CD4-positive, alpha-beta T cell (primary cell): ENCODE measurements at regions not wholly inside any gene's neighbourhood (a gene's known extent, or its start where the extent isn't known, plus 50 kb on each side); places are given as distances from the start of the nearest gene placed in this dataset.
"Not testable (repeated sequence)": the region's sequence is repeated elsewhere in the genome, so short reads cannot be mapped to it uniquely, and the experiment has no call there.

Experiments
- ATAC-seq: fragments of 200-7000 bp; cut with Tn5 transposase; one replicate; pipeline ENCODE4 v1.10.0; 2022; ENCODE audit warnings: mild to moderate bottlenecking; ENCODE audit not compliant: poor library complexity
- CTCF ChIA-PET: fragments of 350-600 bp; sonication (Branson Sonifier 250); formaldehyde crosslinking; loops from one replicate; lab custom pipeline; 2021; ENCODE audit warnings: antibody characterized with exemption, inconsistent platforms; lab: Charles Lee
- POLR2A ChIA-PET: fragments of 350-600 bp; sonication (Branson Sonifier 250); formaldehyde crosslinking; loops from one replicate; lab custom pipeline; 2021; ENCODE audit warnings: antibody characterized with exemption, inconsistent platforms; lab: Charles Lee
- DNase-seq, 14 experiments: peaks; one replicate each; pipeline ENCODE4 v3.0.0-alpha.2; 2013 to 2020; ENCODE audit warnings: mixed read lengths in 2 of 14
- H3K27ac ChIP-seq, 2 donors: one replicate each; pipeline versions ENCODE4 v1.5.1 to v1.7.0; 2013; ENCODE audit warnings: low read length in 2 of 2, low read depth in 1 of 2, mild to moderate bottlenecking in 1 of 2
- H3K27me3 ChIP-seq, 2 experiments: 1 replicate in 1 of 2; 2 replicates in 1 of 2; pipeline versions ENCODE4 v1.6.1 to v1.7.0; 2013; ENCODE audit warnings: low read length in 2 of 2, control low read depth in 1 of 2, mild to moderate bottlenecking in 1 of 2, moderate library complexity in 1 of 2; ENCODE audit not compliant: insufficient read depth in 2 of 2, control insufficient read depth in 1 of 2
- H3K36me3 ChIP-seq: one replicate; pipeline ENCODE4 v1.6.1; 2013; ENCODE audit warnings: low read length, control low read depth; ENCODE audit not compliant: insufficient read depth
- H3K4me1 ChIP-seq: one replicate; pipeline ENCODE4 v1.6.1; 2013; ENCODE audit warnings: low read length, control low read depth; ENCODE audit not compliant: insufficient read depth
- H3K4me3 ChIP-seq: one replicate; pipeline ENCODE4 v1.5.1; 2013; ENCODE audit warnings: mild to moderate bottlenecking, low read length, moderate library complexity
- H3K9me3 ChIP-seq, 2 experiments: 1 replicate in 1 of 2; 2 replicates in 1 of 2; pipeline versions ENCODE4 v1.6.1 to v1.7.0; 2013; ENCODE audit warnings: low read length in 2 of 2, mild to moderate bottlenecking in 2 of 2, control low read depth in 1 of 2, moderate library complexity in 1 of 2; ENCODE audit not compliant: control insufficient read depth in 1 of 2, insufficient read depth in 1 of 2
- H3K27ac Mint-ChIP-seq: one replicate; pipeline ENCODE4 v1.8.0; 2020; ENCODE audit warnings: mixed read lengths
- H3K27me3 Mint-ChIP-seq: one replicate; pipeline ENCODE4 v1.8.0; 2021; ENCODE audit warnings: mixed read lengths
- H3K36me3 Mint-ChIP-seq: one replicate; pipeline ENCODE4 v1.8.0; 2021; ENCODE audit warnings: low read depth, mixed read lengths
- H3K4me1 Mint-ChIP-seq: one replicate; pipeline ENCODE4 v1.8.0; 2021; ENCODE audit warnings: low read depth, mixed read lengths
- H3K4me3 Mint-ChIP-seq: one replicate; pipeline ENCODE4 v1.8.0; 2020; ENCODE audit warnings: mild to moderate bottlenecking, mixed read lengths
- H3K9me3 Mint-ChIP-seq: one replicate; pipeline ENCODE4 v1.8.0; 2020; ENCODE audit warnings: mixed read lengths
- CTCF ChIP-seq: fragments of 200-600 bp; IDR thresholded peaks from one replicate; pipeline ENCODE4 v1.8.0; 2022; ENCODE audit warnings: antibody characterized with exemption, mild to moderate bottlenecking
- intact Hi-C, 2 experiments: fragments of 100-400 bp; cut with DNase I in 1 of 2; cut with micrococcal nuclease in 1 of 2; formaldehyde crosslinking; loops; one replicate each; pipeline versions ENCODE4 v1.15.1 to v1.9.0; 2023 to 2025; cut with DNase I, micrococcal nuclease

- ATAC-seq (no peak), DNase-seq (no peak)
- Mint-ChIP-seq H3K27me3 (no peaks in the 10 kb centered on the region), H3K4me1 (no peaks in the 10 kb centered on the region), H3K9me3 (peaks cover 7% of the 10 kb centered on the region), H3K4me3 (no peak overlapping the region), H3K36me3 (no peaks in the 10 kb centered on the region), H3K27ac (no peak overlapping the region)
- Histone ChIP-seq H3K36me3 (no peaks in the 10 kb centered on the region), H3K9me3 (peaks cover 0 to 4% of the 10 kb centered on the region in 2 experiments), H3K4me1 (no peaks in the 10 kb centered on the region), H3K4me3 (no peak overlapping the region), H3K27ac (no peak overlapping the region), H3K27me3 (no peaks in the 10 kb centered on the region)
- CTCF ChIA-PET = no interaction called here
- TF ChIP-seq CTCF = no peak
- intact Hi-C loops = no loop called here
- POLR2A ChIA-PET = no interaction called here
Observed at GRCh38 chr3:163362151-163362550, 1716.1 kb downstream of the SI start.

GRCh38 chr3:163361357-163361878 lies 1716.9 kb downstream of the SI start:
- H3K9me3 Mint-ChIP-seq, intact Hi-C loops, CTCF ChIA-PET: not testable (repeated sequence)

GRCh38 chr3:163347944-163348343 lies 1730.4 kb downstream of the SI start:
- no peaks in the 10 kb centered on the region for H3K4me1 ChIP-seq
- ATAC-seq (no peak), DNase-seq (no peak)
- H3K9me3 ChIP-seq = no peaks in the 10 kb centered on the region
- ChIA-PET POLR2A (no interaction called here), CTCF (no interaction called here)
- Mint-ChIP-seq H3K9me3 (peaks cover 11% of the 10 kb centered on the region), H3K36me3 (no peaks in the 10 kb centered on the region), H3K27ac (no peak overlapping the region), H3K4me1 (no peaks in the 10 kb centered on the region), H3K27me3 (no peaks in the 10 kb centered on the region), H3K4me3 (no peak overlapping the region)
- no peaks in the 10 kb centered on the region for H3K27me3 ChIP-seq
- no peaks in the 10 kb centered on the region for H3K36me3 ChIP-seq
- H3K4me3 ChIP-seq = no peak overlapping the region
- TF ChIP-seq CTCF = no peak
- intact Hi-C loops = no loop called here
- H3K27ac ChIP-seq = no peak overlapping the region

More at GRCh38 chr3:163361357-163361878, 1716.9 kb downstream of the SI start:
- H3K27me3 Mint-ChIP-seq, POLR2A ChIA-PET, H3K27ac Mint-ChIP-seq, H3K27ac ChIP-seq, ATAC-seq, H3K4me1 Mint-ChIP-seq, H3K4me3 ChIP-seq, H3K36me3 ChIP-seq, H3K4me1 ChIP-seq, DNase-seq, H3K9me3 ChIP-seq, H3K4me3 Mint-ChIP-seq, H3K36me3 Mint-ChIP-seq, H3K27me3 ChIP-seq: not testable (repeated sequence)

DNA sequence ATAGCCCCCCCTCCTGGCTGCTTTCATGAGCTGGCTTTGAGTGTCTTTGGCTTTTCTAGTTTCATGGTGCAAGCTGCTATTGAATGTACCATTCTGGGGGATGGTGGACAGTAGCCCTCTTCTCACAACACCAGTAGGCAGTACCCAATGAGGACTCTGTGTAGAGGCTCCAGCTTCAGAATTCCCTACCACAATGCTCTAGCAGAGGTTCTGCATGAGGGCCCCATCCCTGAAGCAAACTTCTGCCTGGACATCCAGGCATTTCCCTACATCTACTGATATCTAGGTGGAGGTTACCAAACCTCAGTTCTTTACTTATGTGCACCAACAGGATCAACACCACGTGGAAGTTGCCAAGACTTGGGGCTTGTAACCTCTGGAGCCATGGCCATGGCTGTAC lies 1742.9 kb downstream of the SI start:
- POLR2A ChIA-PET = no interaction called here
- no peak for TF ChIP-seq CTCF
- intact Hi-C loops = no loop called here
- no peaks in the 10 kb centered on the region for H3K27me3 ChIP-seq
- H3K4me3 Mint-ChIP-seq = no peak overlapping the region
- H3K27ac ChIP-seq = no peak overlapping the region
- CTCF ChIA-PET = no interaction called here
- H3K36me3 Mint-ChIP-seq = no peaks in the 10 kb centered on the region
- H3K36me3 ChIP-seq = no peaks in the 10 kb centered on the region
- DNase-seq (no peak), ATAC-seq (no peak)
- H3K27me3 Mint-ChIP-seq = no peaks in the 10 kb centered on the region
- no peaks in the 10 kb centered on the region for H3K4me1 ChIP-seq
- H3K9me3 ChIP-seq = peaks cover 7% of the 10 kb centered on the region in 2 experiments
- H3K4me3 ChIP-seq = no peak overlapping the region
- peaks cover 14% of the 10 kb centered on the region for H3K9me3 Mint-ChIP-seq
- no peaks in the 10 kb centered on the region for H3K4me1 Mint-ChIP-seq
- H3K27ac Mint-ChIP-seq = no peak overlapping the region
